ENCODE measurements at regions not wholly inside any gene's neighbourhood (a gene's known extent, or its start where the extent isn't known, plus 50 kb on each side); places are given as distances from the start of the nearest gene placed in this dataset.
"Not testable (repeated sequence)": the region's sequence is repeated elsewhere in the genome, so short reads cannot be mapped to it uniquely, and the experiment has no call there.

DNA sequence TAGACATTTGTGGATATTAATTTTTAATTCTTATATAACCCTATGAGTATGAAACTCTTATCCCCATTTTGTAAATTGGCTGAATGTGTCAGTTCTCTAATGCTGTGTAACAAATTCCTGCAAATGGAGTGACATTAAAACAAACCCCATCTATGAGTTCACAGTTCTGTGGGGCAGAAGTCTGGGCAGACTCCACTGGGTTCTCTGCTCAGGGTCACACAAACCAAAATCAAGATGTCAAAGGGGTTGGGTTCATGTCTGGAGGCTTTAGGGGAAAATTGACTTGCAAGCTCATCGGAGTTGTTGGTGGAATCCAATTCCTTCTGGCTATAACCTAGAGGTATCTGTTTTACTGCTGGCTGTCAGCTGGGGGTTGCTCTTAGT lies 301.6 kb upstream of the PLGLB2 start:
- H3K27ac ChIP-seq (ENCODE audit: low read depth, low read length); H3K4me3 ChIP-seq (replicated peaks in 1 of 2; ENCODE audit: low read depth in 1 of 2, low read length in 2 of 2); RAD21 ChIA-PET (ENCODE audit: low non-redundant PET in 1 of 2, low total read pairs in 2 of 2, uncharacterized antibody in 2 of 2, unreplicated experiment in 2 of 2); H2AFZ ChIP-seq (ENCODE audit: low read depth, low read length, poor library complexity, severe bottlenecking); H3K9ac ChIP-seq (ENCODE audit: low read length); DNase-seq (ENCODE audit: low read depth, low spot score); H3K4me1 ChIP-seq (ENCODE audit: control insufficient read depth in 1 of 2, insufficient read depth in 2 of 2, low read length in 2 of 2); POLR2A ChIA-PET; CTCF ChIA-PET; H3K9me2 ChIP-seq (ENCODE audit: insufficient read depth); H3K36me3 ChIP-seq (ENCODE audit: control insufficient read depth in 1 of 2, insufficient read depth in 2 of 2, low read length in 2 of 2); H3K4me2 ChIP-seq (ENCODE audit: low read length); intact Hi-C loops (cut with micrococcal nuclease); ATAC-seq; H4K20me1 ChIP-seq (ENCODE audit: insufficient read depth); H3K79me2 ChIP-seq (ENCODE audit: insufficient read depth, low read length); BruUV-seq (replicated peaks); H3K27me3 ChIP-seq (ENCODE audit: insufficient read depth, low read length); H3K9me3 ChIP-seq (ENCODE audit: control insufficient read depth in 1 of 2, insufficient read depth in 1 of 2, low read depth in 1 of 2, low read length in 2 of 2): not testable (repeated sequence)

DNA sequence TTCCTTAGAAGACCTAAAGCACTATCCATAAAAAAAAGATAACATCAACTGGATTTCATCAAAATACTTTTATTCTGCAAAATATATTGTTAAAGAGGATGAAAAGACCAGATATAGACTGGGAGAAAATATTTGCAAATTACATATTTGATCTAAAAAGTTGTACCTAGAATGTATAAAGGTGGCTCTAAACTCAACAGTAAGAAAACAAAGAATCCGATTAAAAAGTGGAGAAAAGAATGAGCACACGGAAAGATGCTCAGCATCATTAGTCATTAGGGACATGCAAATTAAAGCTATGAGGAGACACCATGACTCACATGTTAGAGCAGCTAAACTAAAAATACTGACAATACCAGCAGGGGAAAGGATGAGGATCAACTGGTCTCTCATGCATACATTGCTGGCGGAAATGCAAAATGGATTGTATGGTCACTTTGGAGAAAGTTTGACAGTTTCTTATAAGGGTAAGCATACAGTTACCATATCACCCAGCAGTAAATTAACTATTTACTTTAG lies 298.4 kb upstream of the PLGLB2 start:
- H3K79me2 ChIP-seq (ENCODE audit: insufficient read depth, low read length); H3K27ac ChIP-seq (ENCODE audit: low read depth, low read length); intact Hi-C loops (cut with micrococcal nuclease); H3K4me3 ChIP-seq (replicated peaks in 1 of 2; ENCODE audit: low read depth in 1 of 2, low read length in 2 of 2); BruUV-seq (replicated peaks); ATAC-seq; H3K9ac ChIP-seq (ENCODE audit: low read length); H4K20me1 ChIP-seq (ENCODE audit: insufficient read depth); H3K4me2 ChIP-seq (ENCODE audit: low read length); H3K27me3 ChIP-seq (ENCODE audit: insufficient read depth, low read length); H3K36me3 ChIP-seq (ENCODE audit: control insufficient read depth in 1 of 2, insufficient read depth in 2 of 2, low read length in 2 of 2); CTCF ChIA-PET; H3K9me2 ChIP-seq (ENCODE audit: insufficient read depth); POLR2A ChIA-PET; H2AFZ ChIP-seq (ENCODE audit: low read depth, low read length, poor library complexity, severe bottlenecking); DNase-seq (ENCODE audit: low read depth, low spot score); RAD21 ChIA-PET (ENCODE audit: low non-redundant PET in 1 of 2, low total read pairs in 2 of 2, uncharacterized antibody in 2 of 2, unreplicated experiment in 2 of 2); H3K9me3 ChIP-seq (ENCODE audit: control insufficient read depth in 1 of 2, insufficient read depth in 1 of 2, low read depth in 1 of 2, low read length in 2 of 2): not testable (repeated sequence)
- peaks cover 7 to 23% of the 10 kb centered on the region in 2 experiments; a peak in 3 of 4 replicates for H3K4me1 ChIP-seq (ENCODE audit: control insufficient read depth in 1 of 2, insufficient read depth in 2 of 2, low read length in 2 of 2)

- intact Hi-C loops (cut with micrococcal nuclease); H3K27me3 ChIP-seq (ENCODE audit: insufficient read depth, low read length); H3K79me2 ChIP-seq (ENCODE audit: insufficient read depth, low read length); RAD21 ChIA-PET (ENCODE audit: low non-redundant PET in 1 of 2, low total read pairs in 2 of 2, uncharacterized antibody in 2 of 2, unreplicated experiment in 2 of 2); H3K4me3 ChIP-seq (replicated peaks in 1 of 2; ENCODE audit: low read depth in 1 of 2, low read length in 2 of 2); H3K27ac ChIP-seq (ENCODE audit: low read depth, low read length); POLR2A ChIA-PET; H3K9me2 ChIP-seq (ENCODE audit: insufficient read depth); H2AFZ ChIP-seq (ENCODE audit: low read depth, low read length, poor library complexity, severe bottlenecking); H3K9me3 ChIP-seq (ENCODE audit: control insufficient read depth in 1 of 2, insufficient read depth in 1 of 2, low read depth in 1 of 2, low read length in 2 of 2); CTCF ChIA-PET; ATAC-seq; BruUV-seq (replicated peaks); H3K4me2 ChIP-seq (ENCODE audit: low read length); H3K9ac ChIP-seq (ENCODE audit: low read length); H3K36me3 ChIP-seq (ENCODE audit: control insufficient read depth in 1 of 2, insufficient read depth in 2 of 2, low read length in 2 of 2); DNase-seq (ENCODE audit: low read depth, low spot score); H4K20me1 ChIP-seq (ENCODE audit: insufficient read depth): not testable (repeated sequence)
- peaks cover 8 to 29% of the 10 kb centered on the region in 2 experiments; a peak in 3 of 4 replicates for H3K4me1 ChIP-seq (ENCODE audit: control insufficient read depth in 1 of 2, insufficient read depth in 2 of 2, low read length in 2 of 2)
These were observed 295.7 kb upstream of the PLGLB2 start for GRCh38 chr2:87452193-87452592.

DNA sequence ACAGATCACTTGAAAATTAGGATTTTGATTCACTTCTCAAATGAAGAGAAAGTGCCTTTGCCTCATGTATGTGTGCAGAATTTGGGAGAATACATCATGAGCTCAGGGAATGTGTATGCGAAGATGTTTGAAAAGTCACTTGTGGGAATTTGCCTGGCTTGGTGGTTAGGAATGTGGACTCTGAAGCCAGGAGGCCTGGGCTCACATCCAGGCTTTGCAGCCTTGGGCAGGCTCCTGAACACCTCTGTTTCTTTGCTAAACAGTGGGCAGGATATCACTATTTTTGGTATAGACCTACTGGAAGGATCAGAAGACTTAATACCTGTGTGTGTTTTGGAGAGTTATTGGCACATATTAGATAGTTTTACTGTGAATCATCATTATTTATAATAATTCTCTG lies 295.0 kb upstream of the PLGLB2 start:
- H3K79me2 ChIP-seq (ENCODE audit: insufficient read depth, low read length); H4K20me1 ChIP-seq (ENCODE audit: insufficient read depth); H3K27ac ChIP-seq (ENCODE audit: low read depth, low read length); CTCF ChIA-PET; H3K4me3 ChIP-seq (replicated peaks in 1 of 2; ENCODE audit: low read depth in 1 of 2, low read length in 2 of 2); H3K9me3 ChIP-seq (ENCODE audit: control insufficient read depth in 1 of 2, insufficient read depth in 1 of 2, low read depth in 1 of 2, low read length in 2 of 2); RAD21 ChIA-PET (ENCODE audit: low non-redundant PET in 1 of 2, low total read pairs in 2 of 2, uncharacterized antibody in 2 of 2, unreplicated experiment in 2 of 2); BruUV-seq (replicated peaks); POLR2A ChIA-PET; H2AFZ ChIP-seq (ENCODE audit: low read depth, low read length, poor library complexity, severe bottlenecking); H3K9me2 ChIP-seq (ENCODE audit: insufficient read depth); DNase-seq (ENCODE audit: low read depth, low spot score); intact Hi-C loops (cut with micrococcal nuclease); H3K36me3 ChIP-seq (ENCODE audit: control insufficient read depth in 1 of 2, insufficient read depth in 2 of 2, low read length in 2 of 2); H3K4me2 ChIP-seq (ENCODE audit: low read length); H3K9ac ChIP-seq (ENCODE audit: low read length); H3K27me3 ChIP-seq (ENCODE audit: insufficient read depth, low read length); ATAC-seq: not testable (repeated sequence)
- peaks cover 8 to 29% of the 10 kb centered on the region in 2 experiments; a peak in 3 of 4 replicates for H3K4me1 ChIP-seq (ENCODE audit: control insufficient read depth in 1 of 2, insufficient read depth in 2 of 2, low read length in 2 of 2)

GRCh38 chr2:87453965-87454364 lies 293.9 kb upstream of the PLGLB2 start:
- H3K4me3 ChIP-seq (replicated peaks in 1 of 2; ENCODE audit: low read depth in 1 of 2, low read length in 2 of 2); POLR2A ChIA-PET; CTCF ChIA-PET; H3K27me3 ChIP-seq (ENCODE audit: insufficient read depth, low read length); H3K9me2 ChIP-seq (ENCODE audit: insufficient read depth); H4K20me1 ChIP-seq (ENCODE audit: insufficient read depth); ATAC-seq; H3K9ac ChIP-seq (ENCODE audit: low read length); BruUV-seq (replicated peaks); H2AFZ ChIP-seq (ENCODE audit: low read depth, low read length, poor library complexity, severe bottlenecking); intact Hi-C loops (cut with micrococcal nuclease); H3K9me3 ChIP-seq (ENCODE audit: control insufficient read depth in 1 of 2, insufficient read depth in 1 of 2, low read depth in 1 of 2, low read length in 2 of 2); DNase-seq (ENCODE audit: low read depth, low spot score); H3K36me3 ChIP-seq (ENCODE audit: control insufficient read depth in 1 of 2, insufficient read depth in 2 of 2, low read length in 2 of 2); H3K79me2 ChIP-seq (ENCODE audit: insufficient read depth, low read length); RAD21 ChIA-PET (ENCODE audit: low non-redundant PET in 1 of 2, low total read pairs in 2 of 2, uncharacterized antibody in 2 of 2, unreplicated experiment in 2 of 2): not testable (repeated sequence)
- H3K4me1 ChIP-seq (ENCODE audit: control insufficient read depth in 1 of 2, insufficient read depth in 2 of 2, low read length in 2 of 2), result peaks cover 8 to 29% of the 10 kb centered on the region in 2 experiments; a peak in 3 of 4 replicates
- H3K27ac ChIP-seq (ENCODE audit: low read depth, low read length), result peak overlapping the region; percentile 53; the same call in 1 of the 2 replicates
- peak overlapping the region; percentile 42; the same call in 1 of the 2 replicates for H3K4me2 ChIP-seq (ENCODE audit: low read length)
